ENCODE measurements at regions not wholly inside any gene's neighbourhood (a gene's known extent, or its start where the extent isn't known, plus 50 kb on each side); places are given as distances from the start of the nearest gene placed in this dataset.

GRCh38 chr1:239446611-239447010 lies 60.2 kb downstream of the CHRM3 start:
- H3K36me3 ChIP-seq (ENCODE audit: control insufficient read depth, insufficient read depth, low read length) = no peaks in the 10 kb centered on the region
- no peak overlapping the region for H3K9ac ChIP-seq (ENCODE audit: insufficient read depth in 1 of 2, low read depth in 2 of 2, low read length in 2 of 2)
- H4K20me1 ChIP-seq (replicated peaks; ENCODE audit: control insufficient read depth, insufficient read depth, low read length) = no peaks in the 10 kb centered on the region
- DNase-seq (ENCODE audit: extremely low read depth in 1 of 4, low spot score in 3 of 4) (no peak), ATAC-seq (no peak), FAIRE-seq (no peak)
- no peaks in the 10 kb centered on the region for H3K9me1 ChIP-seq (ENCODE audit: control insufficient read depth, insufficient read depth, low read length)
- H3K9me3 ChIP-seq (replicated peaks; ENCODE audit: control insufficient read depth, insufficient read depth, low read depth, low read length) = 0 out of 2 replicates have a peak, but pooled peaks cover 2% of the 10 kb centered on the region
- no peak overlapping the region for H3K4me3 ChIP-seq
- H2AFZ ChIP-seq (ENCODE audit: low read depth, low read length) = no peak overlapping the region
- BruUV-seq (replicated peaks) = no TSS peak
- no peaks in the 10 kb centered on the region for H3K4me1 ChIP-seq (replicated peaks in 1 of 2; ENCODE audit: control insufficient read depth in 2 of 2, insufficient read depth in 2 of 2, low read length in 2 of 2)
- H3K27me3 ChIP-seq (ENCODE audit: control insufficient read depth in 2 of 2, insufficient read depth in 2 of 2, low read length in 2 of 2) = no peaks in the 10 kb centered on the region
- no peaks in the 10 kb centered on the region for H3K79me2 ChIP-seq (ENCODE audit: control insufficient read depth, insufficient read depth, low read length)
- ChIA-PET POLR2A (no interaction called here), CTCF (ENCODE audit: low intra/inter-chr PET ratio) (no interaction called here)
- no peak overlapping the region for H3K27ac ChIP-seq (ENCODE audit: extremely low read depth, low read depth, low read length)
- H3K4me2 ChIP-seq (ENCODE audit: insufficient read depth, low read length) = no peak overlapping the region
- intact Hi-C loops (cut with micrococcal nuclease) = no loop called here
- in situ Hi-C loops (cut with MboI) = no loop called here
- TF ChIP-seq PYGO2 (tag; IDR thresholded peaks at IDR 0.05) (no peak), THAP12 (CRISPR knock-in tag; IDR thresholded peaks at IDR 0.05) (no peak), ARNT (IDR thresholded peaks at IDR 0.05) (no peak), TAF7 (tag; IDR thresholded peaks at IDR 0.05) (no peak), MITF (IDR thresholded peaks at IDR 0.05) (no peak), HOMEZ (CRISPR knock-in tag; IDR thresholded peaks at IDR 0.05) (no peak), PHB (CRISPR knock-in tag; IDR thresholded peaks at IDR 0.05) (no peak), TEAD4 (IDR thresholded peaks at IDR 0.05; ENCODE audit: low read length) (no peak), TEAD4 (CRISPR knock-in tag; IDR thresholded peaks at IDR 0.05; ENCODE audit: borderline replicate concordance) (no peak), TSHZ1 (CRISPR knock-in tag; IDR thresholded peaks at IDR 0.05) (no peak), SRSF7 (optimal IDR thresholded peaks at IDR 0.05; ENCODE audit: low read depth, low read length) (no peak), GTF2E2 (tag; IDR thresholded peaks at IDR 0.05) (no peak), MAZ (CRISPR knock-in tag; conservative IDR thresholded peaks at IDR 0.05 in 1 of 2, IDR thresholded peaks at IDR 0.05 in 1 of 2) (no peak), CHD2 (IDR thresholded peaks at IDR 0.05; ENCODE audit: low read depth, low read length) (no peak), OTX1 (CRISPR knock-in tag; IDR thresholded peaks at IDR 0.05) (no peak), EZH2 (IDR thresholded peaks at IDR 0.05; ENCODE audit: borderline replicate concordance, low read depth, low read length) (no peak), ESRRB (CRISPR knock-in tag; IDR thresholded peaks at IDR 0.05; ENCODE audit: borderline replicate concordance) (no peak)

Data from K562 (cell line).